ENCODE measurements at regions not wholly inside any gene's neighbourhood (a gene's known extent, or its start where the extent isn't known, plus 50 kb on each side); places are given as distances from the start of the nearest gene placed in this dataset.

- no peak for DNase-seq
These were observed 119.9 kb downstream of the ADCYAP1R1 start for GRCh38 chr7:31171984-31172383.

GRCh38 chr7:31171216-31171785 lies 119.2 kb downstream of the ADCYAP1R1 start:
- DNase-seq: no peak

Measured in NCI-H1092 treated with DMSO at 0.1 percent for 48 hours (cell line).